ENCODE measurements at regions not wholly inside any gene's neighbourhood (a gene's known extent, or its start where the extent isn't known, plus 50 kb on each side); places are given as distances from the start of the nearest gene placed in this dataset.
"Not testable (repeated sequence)": the region's sequence is repeated elsewhere in the genome, so short reads cannot be mapped to it uniquely, and the experiment has no call there.

GRCh38 chr3:106457281-106458180 lies 588.7 kb upstream of the CBLB start:
- H3K9me3 ChIP-seq (ENCODE audit: low read depth, low read length): no peaks in the 10 kb centered on the region
- no peaks in the 10 kb centered on the region for H3K27me3 ChIP-seq (ENCODE audit: insufficient read depth, low read length)
- H3K4me1 ChIP-seq (ENCODE audit: insufficient read depth, low read length): no peaks in the 10 kb centered on the region
- H3K4me3 ChIP-seq (ENCODE audit: low read length): no peak overlapping the region

GRCh38 chr3:106458952-106459351 lies 590.1 kb upstream of the CBLB start:
- Histone ChIP-seq H3K4me1 (ENCODE audit: insufficient read depth, low read length) (no peaks in the 10 kb centered on the region), H3K4me3 (ENCODE audit: low read length) (no peak overlapping the region), H3K27me3 (ENCODE audit: insufficient read depth, low read length) (no peaks in the 10 kb centered on the region), H3K9me3 (ENCODE audit: low read depth, low read length) (no peaks in the 10 kb centered on the region)

- H3K9me3 ChIP-seq (ENCODE audit: low read depth, low read length): no peaks in the 10 kb centered on the region
- H3K27me3 ChIP-seq (ENCODE audit: insufficient read depth, low read length): no peaks in the 10 kb centered on the region
- H3K4me3 ChIP-seq (ENCODE audit: low read length): no peak overlapping the region
- no peaks in the 10 kb centered on the region for H3K4me1 ChIP-seq (ENCODE audit: insufficient read depth, low read length)
These were observed 598.1 kb upstream of the CBLB start for GRCh38 chr3:106466881-106467280.

- no peak overlapping the region for H3K4me3 ChIP-seq (ENCODE audit: low read length)
- no peaks in the 10 kb centered on the region for H3K27me3 ChIP-seq (ENCODE audit: insufficient read depth, low read length)
- H3K9me3 ChIP-seq (ENCODE audit: low read depth, low read length): peaks cover 12% of the 10 kb centered on the region
- H3K4me1 ChIP-seq (ENCODE audit: insufficient read depth, low read length): no peaks in the 10 kb centered on the region
These were observed 605.0 kb upstream of the CBLB start for GRCh38 chr3:106473576-106474475.

GRCh38 chr3:106482451-106482850 lies 613.6 kb upstream of the CBLB start:
- Histone ChIP-seq H3K27me3 (ENCODE audit: insufficient read depth, low read length) (no peaks in the 10 kb centered on the region), H3K4me1 (ENCODE audit: insufficient read depth, low read length) (no peaks in the 10 kb centered on the region), H3K4me3 (ENCODE audit: low read length) (no peak overlapping the region), H3K9me3 (ENCODE audit: low read depth, low read length) (peaks cover 11% of the 10 kb centered on the region)

- Histone ChIP-seq H3K4me1 (ENCODE audit: insufficient read depth, low read length) (no peaks in the 10 kb centered on the region), H3K27me3 (ENCODE audit: insufficient read depth, low read length) (no peaks in the 10 kb centered on the region), H3K4me3 (ENCODE audit: low read length) (no peak overlapping the region), H3K9me3 (ENCODE audit: low read depth, low read length) (no peaks in the 10 kb centered on the region)
These were observed 616.4 kb upstream of the CBLB start for GRCh38 chr3:106485217-106485616.

GRCh38 chr3:106485802-106486201 lies 617.0 kb upstream of the CBLB start:
- no peak overlapping the region for H3K4me3 ChIP-seq (ENCODE audit: low read length)
- H3K4me1 ChIP-seq (ENCODE audit: insufficient read depth, low read length): no peaks in the 10 kb centered on the region

GRCh38 chr3:106486945-106487639 lies 618.3 kb upstream of the CBLB start:
- H3K9me3 ChIP-seq (ENCODE audit: low read depth, low read length); H3K4me3 ChIP-seq (ENCODE audit: low read length); H3K27me3 ChIP-seq (ENCODE audit: insufficient read depth, low read length); H3K4me1 ChIP-seq (ENCODE audit: insufficient read depth, low read length): not testable (repeated sequence)

More at GRCh38 chr3:106485802-106486201, 617.0 kb upstream of the CBLB start:
- Histone ChIP-seq H3K27me3 (ENCODE audit: insufficient read depth, low read length) (no peaks in the 10 kb centered on the region), H3K9me3 (ENCODE audit: low read depth, low read length) (no peaks in the 10 kb centered on the region)

- H3K9me3 ChIP-seq (ENCODE audit: low read depth, low read length): no peaks in the 10 kb centered on the region
- no peaks in the 10 kb centered on the region for H3K27me3 ChIP-seq (ENCODE audit: insufficient read depth, low read length)
- no peak overlapping the region for H3K4me3 ChIP-seq (ENCODE audit: low read length)
- no peaks in the 10 kb centered on the region for H3K4me1 ChIP-seq (ENCODE audit: insufficient read depth, low read length)
These were observed 619.5 kb upstream of the CBLB start for GRCh38 chr3:106488331-106488730.

- Histone ChIP-seq H3K4me1 (ENCODE audit: insufficient read depth, low read length) (no peaks in the 10 kb centered on the region), H3K27me3 (ENCODE audit: insufficient read depth, low read length) (no peaks in the 10 kb centered on the region), H3K4me3 (ENCODE audit: low read length) (no peak overlapping the region), H3K9me3 (ENCODE audit: low read depth, low read length) (no peaks in the 10 kb centered on the region)
These were observed 623.0 kb upstream of the CBLB start for GRCh38 chr3:106491796-106492195.

GRCh38 chr3:106508331-106508893 lies 639.6 kb upstream of the CBLB start:
- no peaks in the 10 kb centered on the region for H3K9me3 ChIP-seq (ENCODE audit: low read depth, low read length)
- no peaks in the 10 kb centered on the region for H3K27me3 ChIP-seq (ENCODE audit: insufficient read depth, low read length)
- no peak overlapping the region for H3K4me3 ChIP-seq (ENCODE audit: low read length)
- H3K4me1 ChIP-seq (ENCODE audit: insufficient read depth, low read length): no peaks in the 10 kb centered on the region

- Histone ChIP-seq H3K4me3 (ENCODE audit: low read length) (no peak overlapping the region), H3K9me3 (ENCODE audit: low read depth, low read length) (no peaks in the 10 kb centered on the region)
These were observed 641.4 kb upstream of the CBLB start for GRCh38 chr3:106510206-106510605.

GRCh38 chr3:106512846-106513245 lies 644.0 kb upstream of the CBLB start:
- Histone ChIP-seq H3K9me3 (ENCODE audit: low read depth, low read length) (no peaks in the 10 kb centered on the region), H3K4me1 (ENCODE audit: insufficient read depth, low read length) (no peaks in the 10 kb centered on the region), H3K27me3 (ENCODE audit: insufficient read depth, low read length) (no peaks in the 10 kb centered on the region), H3K4me3 (ENCODE audit: low read length) (no peak overlapping the region)

More at GRCh38 chr3:106510206-106510605, 641.4 kb upstream of the CBLB start:
- no peaks in the 10 kb centered on the region for H3K27me3 ChIP-seq (ENCODE audit: insufficient read depth, low read length)
- no peaks in the 10 kb centered on the region for H3K4me1 ChIP-seq (ENCODE audit: insufficient read depth, low read length)

- no peaks in the 10 kb centered on the region for H3K4me1 ChIP-seq (ENCODE audit: insufficient read depth, low read length)
- H3K9me3 ChIP-seq (ENCODE audit: low read depth, low read length): no peaks in the 10 kb centered on the region
- no peak overlapping the region for H3K4me3 ChIP-seq (ENCODE audit: low read length)
- no peaks in the 10 kb centered on the region for H3K27me3 ChIP-seq (ENCODE audit: insufficient read depth, low read length)
These were observed 645.6 kb upstream of the CBLB start for GRCh38 chr3:106514431-106514830.

All from mononuclear cell (primary cell).